ENCODE measurements at regions not wholly inside any gene's neighbourhood (a gene's known extent, or its start where the extent isn't known, plus 50 kb on each side); places are given as distances from the start of the nearest gene placed in this dataset.

DNA sequence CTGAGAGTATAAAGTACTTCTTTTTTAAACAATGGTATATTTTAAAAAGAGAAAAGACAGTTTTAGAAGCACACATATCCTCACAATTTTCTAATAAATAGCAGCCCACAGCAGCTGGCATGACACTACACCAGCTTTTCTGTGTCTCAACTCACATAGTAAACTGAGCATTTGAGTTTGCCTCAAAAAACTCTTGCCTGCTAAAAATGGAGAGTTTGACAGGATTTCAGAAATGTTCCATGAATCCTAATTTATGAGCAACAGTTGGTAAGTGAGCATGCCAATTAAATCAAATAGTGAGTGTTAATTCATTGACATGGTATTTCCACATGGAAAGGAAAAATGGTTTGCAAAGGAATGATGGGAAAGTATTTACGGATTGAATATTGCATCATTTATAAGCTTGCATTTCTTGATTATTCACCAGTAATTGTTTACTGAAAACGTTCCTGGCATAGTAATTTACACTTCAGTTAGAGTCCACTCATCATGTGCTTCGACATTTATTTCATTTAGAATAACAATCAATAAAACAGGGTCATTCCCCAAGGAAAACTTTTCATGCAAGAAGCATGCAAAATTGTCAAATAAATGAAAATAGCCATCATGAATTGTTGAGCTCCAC lies 323.0 kb downstream of the EFNB2 start:
- H3K36me3 Mint-ChIP-seq (ENCODE audit: low read depth), result peaks cover 3% of the 10 kb centered on the region; the same call in 1 of the 3 replicates

More for the DNA sequence above, 323.0 kb downstream of the EFNB2 start:
- Mint-ChIP-seq H3K4me3 (no peak overlapping the region), H3K4me1 (peaks cover 19% of the 10 kb centered on the region), H3K9me3 (no peaks in the 10 kb centered on the region; the same call in 2 of the 3 replicates), H3K27me3 (ENCODE audit: insufficient read depth, low read depth, poor library complexity) (no peaks in the 10 kb centered on the region), H3K27ac (0 out of 2 replicates have a peak overlapping the region, but pooled peaks have one; percentile 36)
- ATAC-seq (no peak), DNase-seq (ENCODE audit: low spot score) (no peak)
- no peak overlapping the region for H3K27ac ChIP-seq (ENCODE audit: low read depth)
- no peaks in the 10 kb centered on the region for H3K36me3 ChIP-seq (ENCODE audit: insufficient read depth)
- no peaks in the 10 kb centered on the region for H3K9me2 ChIP-seq (ENCODE audit: insufficient read depth)
- peaks cover 24% of the 10 kb centered on the region for H3K4me1 ChIP-seq (ENCODE audit: insufficient read depth)
- H3K4me2 ChIP-seq, result peak overlapping the region; percentile 58
- no peaks in the 10 kb centered on the region for H3K79me2 ChIP-seq (replicated peaks; ENCODE audit: insufficient read depth)
- no peak overlapping the region for H2AFZ ChIP-seq
- peak overlapping the region; percentile 41; the same call in 1 of the 2 replicates for H3K4me3 ChIP-seq
- no peaks in the 10 kb centered on the region for H3K27me3 ChIP-seq (ENCODE audit: insufficient read depth)
- TF ChIP-seq, protein P1, sequence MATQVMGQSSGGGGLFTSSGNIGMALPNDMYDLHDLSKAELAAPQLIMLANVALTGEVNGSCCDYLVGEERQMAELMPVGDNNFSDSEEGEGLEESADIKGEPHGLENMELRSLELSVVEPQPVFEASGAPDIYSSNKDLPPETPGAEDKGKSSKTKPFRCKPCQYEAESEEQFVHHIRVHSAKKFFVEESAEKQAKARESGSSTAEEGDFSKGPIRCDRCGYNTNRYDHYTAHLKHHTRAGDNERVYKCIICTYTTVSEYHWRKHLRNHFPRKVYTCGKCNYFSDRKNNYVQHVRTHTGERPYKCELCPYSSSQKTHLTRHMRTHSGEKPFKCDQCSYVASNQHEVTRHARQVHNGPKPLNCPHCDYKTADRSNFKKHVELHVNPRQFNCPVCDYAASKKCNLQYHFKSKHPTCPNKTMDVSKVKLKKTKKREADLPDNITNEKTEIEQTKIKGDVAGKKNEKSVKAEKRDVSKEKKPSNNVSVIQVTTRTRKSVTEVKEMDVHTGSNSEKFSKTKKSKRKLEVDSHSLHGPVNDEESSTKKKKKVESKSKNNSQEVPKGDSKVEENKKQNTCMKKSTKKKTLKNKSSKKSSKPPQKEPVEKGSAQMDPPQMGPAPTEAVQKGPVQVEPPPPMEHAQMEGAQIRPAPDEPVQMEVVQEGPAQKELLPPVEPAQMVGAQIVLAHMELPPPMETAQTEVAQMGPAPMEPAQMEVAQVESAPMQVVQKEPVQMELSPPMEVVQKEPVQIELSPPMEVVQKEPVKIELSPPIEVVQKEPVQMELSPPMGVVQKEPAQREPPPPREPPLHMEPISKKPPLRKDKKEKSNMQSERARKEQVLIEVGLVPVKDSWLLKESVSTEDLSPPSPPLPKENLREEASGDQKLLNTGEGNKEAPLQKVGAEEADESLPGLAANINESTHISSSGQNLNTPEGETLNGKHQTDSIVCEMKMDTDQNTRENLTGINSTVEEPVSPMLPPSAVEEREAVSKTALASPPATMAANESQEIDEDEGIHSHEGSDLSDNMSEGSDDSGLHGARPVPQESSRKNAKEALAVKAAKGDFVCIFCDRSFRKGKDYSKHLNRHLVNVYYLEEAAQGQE (IDR thresholded peaks at IDR 0.05; ENCODE audit: unreplicated experiment), result no peak
- TF ChIP-seq STAT1 (IDR thresholded peaks at IDR 0.05; ENCODE audit: unreplicated experiment), result no peak
- no peak for TF ChIP-seq NANOG (IDR thresholded peaks at IDR 0.05; ENCODE audit: borderline replicate concordance)
- TF ChIP-seq POLR2AphosphoS5 (IDR thresholded peaks at IDR 0.05; ENCODE audit: low read depth), result no peak
- TF ChIP-seq ZNF114 (CRISPR knock-in tag; IDR thresholded peaks at IDR 0.05), result no peak
- TF ChIP-seq EZH2 (IDR thresholded peaks at IDR 0.05; ENCODE audit: low read depth, unreplicated experiment), result no peak
- TF ChIP-seq CREB1 (CRISPR knock-in tag; IDR thresholded peaks at IDR 0.05; ENCODE audit: low read depth), result no peak
- no peak for TF ChIP-seq JUNB (IDR thresholded peaks at IDR 0.05; ENCODE audit: unreplicated experiment)
- TF ChIP-seq, protein P2, sequence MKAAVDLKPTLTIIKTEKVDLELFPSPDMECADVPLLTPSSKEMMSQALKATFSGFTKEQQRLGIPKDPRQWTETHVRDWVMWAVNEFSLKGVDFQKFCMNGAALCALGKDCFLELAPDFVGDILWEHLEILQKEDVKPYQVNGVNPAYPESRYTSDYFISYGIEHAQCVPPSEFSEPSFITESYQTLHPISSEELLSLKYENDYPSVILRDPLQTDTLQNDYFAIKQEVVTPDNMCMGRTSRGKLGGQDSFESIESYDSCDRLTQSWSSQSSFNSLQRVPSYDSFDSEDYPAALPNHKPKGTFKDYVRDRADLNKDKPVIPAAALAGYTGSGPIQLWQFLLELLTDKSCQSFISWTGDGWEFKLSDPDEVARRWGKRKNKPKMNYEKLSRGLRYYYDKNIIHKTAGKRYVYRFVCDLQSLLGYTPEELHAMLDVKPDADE (IDR thresholded peaks at IDR 0.05), result no peak
- TF ChIP-seq, protein P3, sequence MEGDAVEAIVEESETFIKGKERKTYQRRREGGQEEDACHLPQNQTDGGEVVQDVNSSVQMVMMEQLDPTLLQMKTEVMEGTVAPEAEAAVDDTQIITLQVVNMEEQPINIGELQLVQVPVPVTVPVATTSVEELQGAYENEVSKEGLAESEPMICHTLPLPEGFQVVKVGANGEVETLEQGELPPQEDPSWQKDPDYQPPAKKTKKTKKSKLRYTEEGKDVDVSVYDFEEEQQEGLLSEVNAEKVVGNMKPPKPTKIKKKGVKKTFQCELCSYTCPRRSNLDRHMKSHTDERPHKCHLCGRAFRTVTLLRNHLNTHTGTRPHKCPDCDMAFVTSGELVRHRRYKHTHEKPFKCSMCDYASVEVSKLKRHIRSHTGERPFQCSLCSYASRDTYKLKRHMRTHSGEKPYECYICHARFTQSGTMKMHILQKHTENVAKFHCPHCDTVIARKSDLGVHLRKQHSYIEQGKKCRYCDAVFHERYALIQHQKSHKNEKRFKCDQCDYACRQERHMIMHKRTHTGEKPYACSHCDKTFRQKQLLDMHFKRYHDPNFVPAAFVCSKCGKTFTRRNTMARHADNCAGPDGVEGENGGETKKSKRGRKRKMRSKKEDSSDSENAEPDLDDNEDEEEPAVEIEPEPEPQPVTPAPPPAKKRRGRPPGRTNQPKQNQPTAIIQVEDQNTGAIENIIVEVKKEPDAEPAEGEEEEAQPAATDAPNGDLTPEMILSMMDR (conservative IDR thresholded peaks at IDR 0.05; ENCODE audit: low read depth in 2 of 2), result no peak
- H3F3A ChIP-seq (replicated peaks; ENCODE audit: low read depth), result no peaks in the 10 kb centered on the region
- H4K20me1 ChIP-seq (replicated peaks; ENCODE audit: insufficient read depth), result no peaks in the 10 kb centered on the region

Measured in GM23338 (cell line).